Left lung (tissue), 4 donors: ENCODE measurements at regions not wholly inside any gene's neighbourhood (a gene's known extent, or its start where the extent isn't known, plus 50 kb on each side); places are given as distances from the start of the nearest gene placed in this dataset.

ENCODE experiments used
- ATAC-seq: fragments of 200-7000 bp; cut with Tn5 transposase; one replicate; pipeline ENCODE4 v1.9.1; 2020; ENCODE audit warnings: moderate library complexity
- DNase-seq, 4 donors: peaks; one replicate each; pipeline ENCODE4 v3.0.0-alpha.2; 2013 to 2020
- H3K27ac ChIP-seq, 2 donors: fragments of 200-600 bp; sonication (generic) in 1 of 2; one replicate each; pipeline versions ENCODE4 v1.5.0 to v1.8.0; 2020 to 2021
- H3K27me3 ChIP-seq, 2 donors: fragments of 200-600 bp; sonication (generic) in 1 of 2; one replicate each; pipeline versions ENCODE4 v1.5.0 to v1.8.0; 2020 to 2021
- H3K36me3 ChIP-seq, 2 donors: fragments of 200-600 bp; sonication (generic) in 1 of 2; one replicate each; pipeline versions ENCODE4 v1.5.0 to v1.8.0; 2020 to 2021
- H3K4me1 ChIP-seq, 2 donors: fragments of 200-600 bp; one replicate each; pipeline ENCODE4 v1.8.0; 2021
- H3K4me3 ChIP-seq, 2 donors: fragments of 200-600 bp; sonication (generic) in 1 of 2; one replicate each; pipeline versions ENCODE4 v1.5.0 to v1.8.0; 2020 to 2021; ENCODE audit warnings: mild to moderate bottlenecking in 1 of 2
- H3K9me3 ChIP-seq, 2 donors: fragments of 200-600 bp; sonication (generic) in 1 of 2; one replicate each; pipeline versions ENCODE4 v1.5.0 to v1.8.0; 2020 to 2021
- CTCF ChIP-seq, 2 donors: fragments of 200-600 bp; sonication (generic) in 1 of 2; IDR thresholded peaks; one replicate each; pipeline versions ENCODE4 v1.5.0 to v1.8.0; 2021; ENCODE audit warnings: antibody characterized with exemption in 2 of 2
- intact Hi-C, 2 donors: fragments of 100-400 bp; cut with DNase I; formaldehyde crosslinking; loops; one replicate each; pipeline versions ENCODE4 v1.11.2 to v1.14.2; 2022
- donor health status: DM: no; HTN: yes; CAD: no.
- donor health status: DM: no; HTN: no; CAD: no.

- DNase-seq, result no peak
Measured at GRCh38 chr7:106398786-106399185, 114.0 kb upstream of the NAMPT start.

GRCh38 chr7:106397994-106398393, 113.2 kb upstream of the NAMPT start:
- ATAC-seq, result no peak
- no peaks in the 10 kb centered on the region for H3K27me3 ChIP-seq
- no peaks in the 10 kb centered on the region for H3K36me3 ChIP-seq
- no peaks in the 10 kb centered on the region for H3K9me3 ChIP-seq
- H3K4me1 ChIP-seq, result no peaks in the 10 kb centered on the region
- TF ChIP-seq CTCF (IDR thresholded peaks at IDR 0.05), result no peak
- intact Hi-C loops, result no loop called here
- no peak overlapping the region for H3K27ac ChIP-seq
- H3K4me3 ChIP-seq, result no peak overlapping the region
- no peak for DNase-seq

More at GRCh38 chr7:106398786-106399185, 114.0 kb upstream of the NAMPT start:
- no peak overlapping the region for H3K27ac ChIP-seq
- H3K4me3 ChIP-seq, result no peak overlapping the region
- H3K4me1 ChIP-seq, result no peaks in the 10 kb centered on the region
- intact Hi-C loops, result no loop called here
- no peak for ATAC-seq
- TF ChIP-seq CTCF (IDR thresholded peaks at IDR 0.05), result no peak
- H3K36me3 ChIP-seq, result no peaks in the 10 kb centered on the region
- peaks cover 0 to 5% of the 10 kb centered on the region in 2 donors for H3K9me3 ChIP-seq
- H3K27me3 ChIP-seq, result no peaks in the 10 kb centered on the region

GRCh38 chr7:106394526-106394925, 109.7 kb upstream of the NAMPT start:
- ATAC-seq, result no peak
- no peak overlapping the region for H3K27ac ChIP-seq
- intact Hi-C loops, result no loop called here
- no peak overlapping the region for H3K4me3 ChIP-seq
- H3K27me3 ChIP-seq, result no peaks in the 10 kb centered on the region
- DNase-seq, result no peak
- no peak for TF ChIP-seq CTCF (IDR thresholded peaks at IDR 0.05)
- H3K4me1 ChIP-seq, result no peaks in the 10 kb centered on the region
- H3K36me3 ChIP-seq, result no peaks in the 10 kb centered on the region
- H3K9me3 ChIP-seq, result no peaks in the 10 kb centered on the region

- ATAC-seq, result no peak
- no peak overlapping the region for H3K27ac ChIP-seq
- DNase-seq, result no peak
- H3K36me3 ChIP-seq, result no peaks in the 10 kb centered on the region
- no peaks in the 10 kb centered on the region for H3K27me3 ChIP-seq
- H3K4me3 ChIP-seq, result no peak overlapping the region
- H3K9me3 ChIP-seq, result no peaks in the 10 kb centered on the region
- no peak for TF ChIP-seq CTCF (IDR thresholded peaks at IDR 0.05)
- intact Hi-C loops, result no loop called here
- H3K4me1 ChIP-seq, result no peaks in the 10 kb centered on the region
Measured at GRCh38 chr7:106393564-106394251, 108.9 kb upstream of the NAMPT start.

GRCh38 chr7:106392590-106392989, 107.8 kb upstream of the NAMPT start:
- H3K27ac ChIP-seq, result no peak overlapping the region
- no peak for TF ChIP-seq CTCF (IDR thresholded peaks at IDR 0.05)
- no peaks in the 10 kb centered on the region for H3K9me3 ChIP-seq
- no peaks in the 10 kb centered on the region for H3K36me3 ChIP-seq
- H3K4me3 ChIP-seq, result no peak overlapping the region
- DNase-seq, result no peak
- no peaks in the 10 kb centered on the region for H3K27me3 ChIP-seq
- no peaks in the 10 kb centered on the region for H3K4me1 ChIP-seq
- ATAC-seq, result no peak
- intact Hi-C loops, result no loop called here
